T-helper 2 cell treated with Interferon-gamma antibody and Interleukin-4, amounts not matched to agents 100 ng/mL and 5 ng/mL, for 36 hours (primary cell): ENCODE measurements at regions not wholly inside any gene's neighbourhood (a gene's known extent, or its start where the extent isn't known, plus 50 kb on each side); places are given as distances from the start of the nearest gene placed in this dataset.
"Not testable (repeated sequence)": the region's sequence is repeated elsewhere in the genome, so short reads cannot be mapped to it uniquely, and the experiment has no call there.

ENCODE experiments used
- intact Hi-C: fragments of 100-400 bp; cut with micrococcal nuclease; formaldehyde crosslinking; loops from one replicate; pipeline ENCODE4 v1.15.1; 2023

DNA sequence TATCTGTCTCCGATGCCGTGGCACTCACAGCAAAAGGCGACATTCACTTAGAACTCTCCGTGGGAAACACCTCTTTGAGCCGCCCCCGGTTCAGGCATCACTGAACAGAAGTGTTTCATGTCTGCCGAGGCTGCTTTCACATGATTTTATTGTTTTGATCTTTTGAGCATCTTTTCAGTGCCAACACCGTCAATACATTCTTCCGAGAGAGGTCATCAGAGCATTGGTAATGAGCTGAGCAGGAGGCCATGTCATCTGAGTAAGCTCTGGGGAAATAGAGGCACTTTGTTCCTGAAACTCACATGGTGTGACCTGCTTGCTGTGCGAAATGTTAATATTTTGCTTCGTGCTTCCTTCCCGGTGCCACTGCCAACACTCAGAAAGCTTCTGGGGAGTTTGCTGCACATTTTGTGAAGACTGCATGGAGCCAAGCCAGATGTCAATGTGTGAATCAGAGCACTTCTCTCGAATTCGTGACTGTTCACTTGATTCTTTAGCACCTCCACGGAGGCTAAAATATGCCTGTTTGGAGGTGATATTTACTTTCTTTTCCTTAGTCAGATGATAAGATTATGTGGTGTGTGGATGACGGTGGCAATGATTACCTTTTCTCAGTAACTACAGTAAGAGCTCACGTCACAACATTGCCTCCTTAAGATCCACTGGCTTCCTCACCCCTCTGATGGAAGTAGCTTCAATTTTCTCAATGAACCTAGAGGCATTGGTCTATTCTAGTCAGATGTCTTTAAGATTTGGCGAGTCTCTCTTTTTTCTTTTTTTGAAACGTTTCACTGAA lies 222.3 kb upstream of the HS3ST1 start:
- intact Hi-C loops: no loop called here

- intact Hi-C loops: no loop called here
Observed at GRCh38 chr4:11647433-11647832, 218.7 kb upstream of the HS3ST1 start.

GRCh38 chr4:11643081-11643480 lies 214.4 kb upstream of the HS3ST1 start:
- intact Hi-C loops: not testable (repeated sequence)

DNA sequence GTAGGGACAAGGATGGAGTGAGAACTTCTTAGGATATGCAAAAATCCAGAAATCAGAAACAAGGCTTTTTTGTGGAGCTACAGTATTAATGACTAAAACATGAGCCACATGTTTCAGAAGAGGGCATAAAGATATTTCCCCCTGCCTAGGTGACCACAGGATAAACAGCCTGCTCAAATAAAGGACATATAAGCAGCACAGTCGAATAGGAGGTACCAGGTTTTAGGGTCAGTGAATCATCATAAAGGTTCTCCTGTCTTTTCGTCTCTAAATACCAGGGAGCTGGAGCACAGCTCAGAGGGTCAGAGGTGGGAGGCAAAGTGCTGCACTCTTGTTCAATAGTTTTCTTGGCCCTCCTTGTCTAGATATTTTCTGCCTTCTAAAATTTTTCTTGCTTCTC lies 211.9 kb upstream of the HS3ST1 start:
- intact Hi-C loops: no loop called here

- intact Hi-C loops: no loop called here
Observed at GRCh38 chr4:11636551-11636950, 207.9 kb upstream of the HS3ST1 start.

GRCh38 chr4:11636031-11636430 lies 207.3 kb upstream of the HS3ST1 start:
- intact Hi-C loops: no loop called here

DNA sequence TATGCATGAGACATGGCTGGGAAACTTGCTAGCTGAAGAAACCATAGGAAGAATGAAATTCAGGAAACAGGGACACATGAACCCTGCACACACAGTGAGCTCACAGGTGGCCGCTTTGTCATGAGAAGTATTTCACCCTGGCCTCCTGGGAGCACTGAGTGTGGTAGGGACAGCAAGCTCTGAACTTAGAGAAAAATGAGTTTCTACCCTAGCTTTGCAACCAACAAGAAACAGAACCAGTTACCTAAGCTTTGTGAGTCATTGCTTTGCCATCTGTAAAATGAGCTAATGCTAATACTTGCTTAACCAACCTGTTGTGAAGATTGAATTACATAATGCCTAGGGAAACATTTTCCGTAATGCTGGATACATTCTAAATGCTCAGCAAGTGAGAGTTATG lies 206.6 kb upstream of the HS3ST1 start:
- intact Hi-C loops: no loop called here

- intact Hi-C loops: no loop called here
Observed at GRCh38 chr4:11634283-11634682, 205.6 kb upstream of the HS3ST1 start.

GRCh38 chr4:11633430-11633829 lies 204.7 kb upstream of the HS3ST1 start:
- intact Hi-C loops: no loop called here

DNA sequence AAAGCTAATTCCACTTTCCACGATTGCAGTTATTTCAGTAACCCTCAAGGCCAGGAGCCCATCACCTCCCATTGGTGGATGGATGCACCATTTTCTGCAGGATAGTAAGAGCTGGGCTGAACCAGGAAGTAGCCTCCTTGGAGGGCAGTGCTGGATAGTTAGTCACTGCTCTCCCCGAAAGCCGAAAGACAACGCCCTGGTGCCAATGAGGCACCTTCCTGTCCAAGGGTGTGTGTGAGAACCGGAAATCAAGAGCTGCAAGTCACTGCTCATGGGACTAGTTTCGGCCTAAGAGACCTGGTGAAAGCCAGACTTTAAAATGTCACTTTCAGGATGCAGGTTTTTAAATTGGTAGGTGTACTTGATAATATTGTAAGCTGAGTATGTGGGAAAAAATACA lies 203.8 kb upstream of the HS3ST1 start:
- intact Hi-C loops: no loop called here

GRCh38 chr4:11632025-11632424 lies 203.3 kb upstream of the HS3ST1 start:
- intact Hi-C loops: no loop called here

DNA sequence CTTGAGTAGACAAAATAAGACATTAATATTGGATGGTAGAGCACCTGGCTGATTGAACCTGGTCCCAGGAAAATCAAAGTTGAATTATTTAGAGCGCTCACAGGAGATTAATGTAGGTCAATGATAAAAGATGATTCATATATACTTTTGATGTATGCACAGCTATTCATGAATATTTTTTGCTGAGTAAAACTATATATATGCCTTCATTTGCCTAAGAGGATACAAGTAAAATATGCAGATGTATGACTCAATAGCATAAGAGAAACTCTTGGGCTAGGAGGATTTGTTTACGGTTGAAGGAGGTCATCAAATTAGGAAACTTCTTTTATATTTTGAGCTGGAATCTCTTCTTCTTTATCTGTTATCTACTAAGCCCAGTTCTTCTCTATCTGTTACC lies 202.7 kb upstream of the HS3ST1 start:
- intact Hi-C loops: no loop called here

DNA sequence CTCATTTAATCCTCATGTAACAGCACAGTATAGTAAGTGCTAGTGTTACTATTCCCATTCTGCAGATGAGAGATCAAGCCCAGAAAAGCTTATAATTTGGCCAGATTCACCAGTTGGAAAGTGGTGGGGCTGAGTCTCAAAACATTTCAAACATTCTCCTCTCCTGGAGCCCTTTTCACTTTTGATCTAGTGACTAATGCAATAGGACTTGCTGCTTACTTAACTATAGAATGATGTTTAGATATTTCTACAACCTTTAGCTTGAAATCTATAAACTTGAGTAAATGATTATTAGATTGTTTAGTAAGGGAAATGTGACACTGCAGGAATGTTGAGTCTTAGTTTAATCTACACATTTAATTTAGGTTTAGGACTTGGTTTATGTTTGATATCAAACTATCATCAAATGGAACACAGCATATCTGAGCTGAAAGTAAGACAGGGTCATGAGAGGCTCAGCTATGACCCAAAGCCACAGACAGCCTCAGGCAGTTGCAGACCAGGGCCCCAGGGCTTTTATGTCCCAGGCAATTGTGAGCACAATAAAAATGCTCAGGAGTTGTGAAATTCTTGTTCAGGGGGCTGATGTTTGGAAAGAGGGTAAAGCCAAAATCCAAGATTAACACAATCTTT lies 199.5 kb upstream of the HS3ST1 start:
- intact Hi-C loops: no loop called here

- intact Hi-C loops: no loop called here
Observed at GRCh38 chr4:11626066-11626465, 197.4 kb upstream of the HS3ST1 start.

- intact Hi-C loops: no loop called here
Observed at GRCh38 chr4:11625211-11625610, 196.5 kb upstream of the HS3ST1 start.

- intact Hi-C loops: no loop called here
Observed at GRCh38 chr4:11624370-11624769, 195.7 kb upstream of the HS3ST1 start.

GRCh38 chr4:11623726-11624037 lies 195.0 kb upstream of the HS3ST1 start:
- intact Hi-C loops: no loop called here

GRCh38 chr4:11622961-11623725 lies 194.4 kb upstream of the HS3ST1 start:
- intact Hi-C loops: no loop called here

DNA sequence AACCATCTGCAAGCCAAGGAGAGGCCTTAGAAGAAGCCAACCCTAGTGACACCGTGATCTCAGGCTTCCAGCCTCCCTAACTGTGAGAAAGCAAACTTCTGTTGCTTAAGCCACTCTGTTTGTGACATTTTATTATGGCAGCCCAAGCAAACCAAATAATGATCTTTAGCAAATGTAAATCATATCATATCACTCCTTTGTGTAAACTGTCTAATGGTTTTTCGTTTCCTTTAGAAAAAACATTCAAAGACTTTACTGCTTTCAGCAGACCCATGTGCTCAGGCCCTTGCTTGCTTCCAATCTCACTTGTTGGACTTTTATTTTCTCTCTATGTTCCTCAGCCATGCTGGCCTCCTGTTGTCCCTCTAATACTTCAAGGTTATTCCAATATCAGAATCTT lies 192.2 kb upstream of the HS3ST1 start:
- intact Hi-C loops: no loop called here

- intact Hi-C loops: no loop called here
Observed at GRCh38 chr4:11618666-11619282, 190.1 kb upstream of the HS3ST1 start.

- intact Hi-C loops: no loop called here
Observed at GRCh38 chr4:11616856-11617255, 188.2 kb upstream of the HS3ST1 start.

- intact Hi-C loops: no loop called here
Observed at GRCh38 chr4:11615601-11616000, 186.9 kb upstream of the HS3ST1 start.
